GM18907 (cell line): ENCODE measurements at regions not wholly inside any gene's neighbourhood (a gene's known extent, or its start where the extent isn't known, plus 50 kb on each side); places are given as distances from the start of the nearest gene placed in this dataset.

Experiments used
- ATAC-seq: cut with Tn5 transposase; IDR thresholded peaks from one replicate; pipeline ENCODE4 v1.9.1; 2021; ENCODE audit warnings: mild to moderate bottlenecking, moderate library complexity; ENCODE audit not compliant: unreplicated experiment

GRCh38 chr16:49216593-49216992 lies 65.0 kb downstream of the CBLN1 start:
- no peak for ATAC-seq

- ATAC-seq: no peak
Measured at GRCh38 chr16:49213594-49213993, 68.0 kb downstream of the CBLN1 start.

GRCh38 chr16:49204191-49204590 lies 77.4 kb downstream of the CBLN1 start:
- no peak for ATAC-seq

- no peak for ATAC-seq
Measured at GRCh38 chr16:49203361-49203760, 78.3 kb downstream of the CBLN1 start.

GRCh38 chr16:49201118-49201517 lies 80.5 kb downstream of the CBLN1 start:
- no peak for ATAC-seq

- ATAC-seq: no peak
Measured at GRCh38 chr16:49200223-49200820, 81.3 kb downstream of the CBLN1 start.

- no peak for ATAC-seq
Measured at GRCh38 chr16:49195237-49195548, 86.4 kb downstream of the CBLN1 start.

GRCh38 chr16:49194537-49195236 lies 87.0 kb downstream of the CBLN1 start:
- no peak for ATAC-seq

DNA sequence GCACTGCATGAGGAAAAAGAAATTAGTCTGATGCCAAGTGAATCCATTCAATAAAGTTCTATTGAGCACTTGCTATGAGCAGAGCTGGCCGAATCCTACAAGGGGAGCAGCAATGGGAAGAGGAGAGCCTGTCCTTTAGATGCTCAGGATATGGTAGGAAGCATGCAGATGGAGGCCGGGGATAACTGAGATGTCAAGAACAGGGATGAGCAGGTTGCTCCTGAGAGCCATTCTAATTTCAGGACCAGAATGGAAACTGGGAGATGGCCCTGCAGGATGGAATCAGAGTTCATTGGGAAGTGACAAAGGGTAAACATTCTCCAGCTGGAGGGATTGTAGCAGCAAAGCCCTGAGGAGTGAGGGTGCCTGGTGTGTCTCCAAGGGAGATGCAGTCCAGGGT lies 88.0 kb downstream of the CBLN1 start:
- ATAC-seq: no peak

DNA sequence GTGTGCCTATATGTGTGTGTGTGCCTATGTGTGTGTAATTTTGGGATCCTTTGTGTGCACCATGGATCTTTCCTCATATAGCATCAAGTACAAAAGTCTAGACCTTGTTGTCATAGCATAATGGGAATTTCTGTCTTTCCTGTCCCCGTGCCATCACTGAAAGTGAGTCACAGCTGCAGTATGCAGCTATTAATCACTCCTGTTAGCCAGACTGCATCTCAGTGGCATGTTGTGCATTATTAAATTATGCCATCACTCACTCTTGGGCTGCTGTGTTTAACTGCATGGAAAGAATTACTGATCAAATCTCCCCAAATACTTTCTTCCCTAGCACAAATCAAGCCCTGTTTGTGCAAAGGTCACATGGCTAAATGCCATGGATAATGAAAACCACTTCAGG lies 92.4 kb downstream of the CBLN1 start:
- ATAC-seq: no peak

DNA sequence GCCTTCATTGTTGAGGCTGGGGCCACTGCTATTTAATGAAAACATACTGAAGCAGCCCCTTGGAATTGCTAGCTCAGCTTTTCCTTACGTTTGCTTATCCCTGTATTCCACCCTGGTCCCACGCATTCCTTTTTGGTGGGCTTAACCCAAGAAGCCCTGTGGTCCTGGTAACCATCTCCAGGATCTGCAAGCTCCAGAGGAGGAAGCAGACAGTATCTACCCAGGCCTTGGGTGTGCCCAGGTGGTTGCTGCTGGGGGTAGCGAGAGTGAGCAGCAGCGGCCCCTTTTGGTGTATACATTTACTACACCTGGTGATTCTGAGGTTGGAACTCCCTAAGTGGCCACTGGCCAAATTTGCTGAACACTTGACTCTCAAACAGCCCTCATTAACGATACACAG lies 97.7 kb downstream of the CBLN1 start:
- no peak for ATAC-seq

GRCh38 chr16:49181791-49182518 lies 99.7 kb downstream of the CBLN1 start:
- no peak for ATAC-seq

- ATAC-seq: no peak
Measured at GRCh38 chr16:49179714-49180330, 101.8 kb downstream of the CBLN1 start.

GRCh38 chr16:49168126-49168525 lies 113.5 kb downstream of the CBLN1 start:
- no peak for ATAC-seq

- ATAC-seq: no peak
Measured at GRCh38 chr16:49165025-49165424, 116.6 kb downstream of the CBLN1 start.

DNA sequence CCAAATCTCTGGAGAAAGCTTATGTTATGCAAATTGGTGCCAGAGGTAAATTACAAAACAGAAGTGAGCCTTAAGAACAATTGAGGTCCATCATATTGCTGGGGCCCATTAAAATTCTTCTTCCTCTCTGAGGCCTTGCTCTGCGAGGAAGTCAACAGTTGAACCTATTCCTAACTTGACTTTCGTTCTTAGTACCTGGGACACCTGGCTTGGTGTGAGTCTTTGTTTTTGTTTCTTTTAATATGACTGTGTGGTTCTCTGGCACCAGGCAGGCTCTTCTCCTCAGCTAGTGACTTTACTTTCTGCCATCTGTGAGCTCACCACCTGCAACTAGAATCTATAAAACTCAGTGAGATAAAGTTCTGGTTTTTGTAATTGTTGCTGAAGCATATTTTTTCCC lies 120.4 kb downstream of the CBLN1 start:
- no peak for ATAC-seq

DNA sequence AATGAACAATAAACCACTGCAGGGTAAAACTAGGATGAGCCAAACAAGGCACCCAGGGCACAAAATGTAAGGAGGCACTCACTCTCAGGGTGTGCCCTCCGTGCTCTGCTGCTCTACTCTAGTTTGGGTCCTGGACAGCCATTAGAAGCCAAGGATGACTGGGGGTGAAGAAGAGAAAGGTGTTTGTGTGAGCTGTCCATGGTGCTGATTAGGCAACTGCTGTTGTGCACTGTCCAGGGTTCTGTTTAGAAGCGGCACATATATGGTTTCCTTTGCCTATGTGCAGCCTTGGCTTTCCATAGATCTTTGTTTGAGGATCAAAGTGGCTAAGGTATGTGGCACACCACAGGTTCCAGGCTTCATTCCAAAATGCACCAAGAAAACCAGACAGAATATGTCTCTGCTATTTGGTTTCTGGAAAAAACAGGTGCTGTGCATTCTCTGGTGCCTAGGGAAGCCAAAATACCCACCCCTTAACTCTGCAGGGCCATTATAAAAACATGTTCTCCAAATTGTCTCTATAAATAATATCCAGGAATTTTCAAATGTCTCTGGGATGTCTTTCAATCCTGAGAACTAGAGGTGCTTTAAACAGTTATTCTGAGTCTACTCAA lies 123.5 kb downstream of the CBLN1 start:
- ATAC-seq: no peak

- no peak for ATAC-seq
Measured at GRCh38 chr16:49150341-49150740, 131.3 kb downstream of the CBLN1 start.

DNA sequence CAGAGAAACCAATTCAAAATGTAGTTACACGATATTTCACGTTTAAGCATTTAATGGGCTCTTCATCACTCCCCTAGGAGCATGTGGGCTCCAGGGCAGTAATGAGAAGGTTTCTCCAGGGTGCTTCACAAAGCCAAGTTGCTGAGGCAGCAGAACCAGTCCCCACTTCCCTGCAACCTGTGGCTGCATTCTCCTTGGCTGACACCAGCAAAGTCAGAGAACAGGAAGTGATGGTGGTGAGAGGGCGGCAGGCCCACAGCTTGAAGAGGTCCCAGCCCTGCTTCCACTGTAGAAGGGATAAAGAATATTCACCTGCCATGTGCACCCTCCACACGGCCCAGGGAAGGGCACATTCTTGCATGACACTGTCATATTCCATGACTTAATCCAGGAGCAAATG lies 133.2 kb downstream of the CBLN1 start:
- ATAC-seq: no peak

DNA sequence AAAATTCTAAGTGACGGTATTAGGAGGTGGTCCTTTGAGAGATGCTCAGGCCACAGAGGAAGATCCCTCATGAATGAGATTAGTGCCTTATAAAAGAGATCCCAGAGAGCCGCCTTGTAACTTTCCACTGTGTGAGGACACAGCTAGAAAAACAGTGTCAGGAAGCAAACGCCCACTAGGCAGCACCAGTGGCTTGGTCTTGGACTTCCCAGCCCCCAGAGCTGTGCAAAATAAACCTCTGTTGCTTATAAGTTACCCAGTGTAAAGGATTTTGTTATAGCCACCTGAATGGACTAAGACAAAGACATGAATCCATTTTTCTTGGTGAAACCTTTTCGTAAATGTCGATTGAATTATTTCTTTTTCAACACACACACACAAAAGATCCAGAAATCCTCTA lies 141.0 kb downstream of the CBLN1 start:
- no peak for ATAC-seq

GRCh38 chr16:49130397-49130796 lies 151.2 kb downstream of the CBLN1 start:
- no peak for ATAC-seq

GRCh38 chr16:49129935-49130334 lies 151.7 kb downstream of the CBLN1 start:
- ATAC-seq: no peak
